ENCODE measurements at regions not wholly inside any gene's neighbourhood (a gene's known extent, or its start where the extent isn't known, plus 50 kb on each side); places are given as distances from the start of the nearest gene placed in this dataset.

DNA sequence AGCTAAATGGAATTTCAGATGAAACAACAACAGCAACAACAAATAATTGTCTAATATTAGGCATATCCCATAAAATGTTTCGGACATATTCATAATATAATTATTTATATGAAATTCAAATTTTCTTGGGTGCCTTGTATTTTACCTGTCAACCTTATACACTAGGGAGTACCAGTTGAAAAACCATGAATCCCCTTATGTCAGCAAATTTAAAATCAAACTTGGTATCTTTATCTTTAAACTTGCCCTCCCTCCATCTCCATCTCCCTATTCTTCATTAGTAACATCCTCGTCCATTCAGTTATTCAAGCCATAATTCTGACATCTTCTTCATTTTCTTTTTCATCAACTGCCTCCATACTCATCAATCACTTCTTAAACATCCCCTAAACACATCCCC, 974.5 kb upstream of the HS3ST1 start:
- Mint-ChIP-seq H3K27me3 (ENCODE audit: insufficient read depth) (peaks cover 1% of the 10 kb centered on the region), H3K4me3 (no peak overlapping the region), H3K4me1 (ENCODE audit: low read depth) (no peaks in the 10 kb centered on the region), H3K36me3 (ENCODE audit: low read depth) (no peaks in the 10 kb centered on the region), H3K9me3 (peaks cover 30% of the 10 kb centered on the region), H3K27ac (no peak overlapping the region)
- DNase-seq = no peak
- TF ChIP-seq, protein P1, sequence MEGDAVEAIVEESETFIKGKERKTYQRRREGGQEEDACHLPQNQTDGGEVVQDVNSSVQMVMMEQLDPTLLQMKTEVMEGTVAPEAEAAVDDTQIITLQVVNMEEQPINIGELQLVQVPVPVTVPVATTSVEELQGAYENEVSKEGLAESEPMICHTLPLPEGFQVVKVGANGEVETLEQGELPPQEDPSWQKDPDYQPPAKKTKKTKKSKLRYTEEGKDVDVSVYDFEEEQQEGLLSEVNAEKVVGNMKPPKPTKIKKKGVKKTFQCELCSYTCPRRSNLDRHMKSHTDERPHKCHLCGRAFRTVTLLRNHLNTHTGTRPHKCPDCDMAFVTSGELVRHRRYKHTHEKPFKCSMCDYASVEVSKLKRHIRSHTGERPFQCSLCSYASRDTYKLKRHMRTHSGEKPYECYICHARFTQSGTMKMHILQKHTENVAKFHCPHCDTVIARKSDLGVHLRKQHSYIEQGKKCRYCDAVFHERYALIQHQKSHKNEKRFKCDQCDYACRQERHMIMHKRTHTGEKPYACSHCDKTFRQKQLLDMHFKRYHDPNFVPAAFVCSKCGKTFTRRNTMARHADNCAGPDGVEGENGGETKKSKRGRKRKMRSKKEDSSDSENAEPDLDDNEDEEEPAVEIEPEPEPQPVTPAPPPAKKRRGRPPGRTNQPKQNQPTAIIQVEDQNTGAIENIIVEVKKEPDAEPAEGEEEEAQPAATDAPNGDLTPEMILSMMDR (IDR thresholded peaks at IDR 0.05) = no peak

DNA sequence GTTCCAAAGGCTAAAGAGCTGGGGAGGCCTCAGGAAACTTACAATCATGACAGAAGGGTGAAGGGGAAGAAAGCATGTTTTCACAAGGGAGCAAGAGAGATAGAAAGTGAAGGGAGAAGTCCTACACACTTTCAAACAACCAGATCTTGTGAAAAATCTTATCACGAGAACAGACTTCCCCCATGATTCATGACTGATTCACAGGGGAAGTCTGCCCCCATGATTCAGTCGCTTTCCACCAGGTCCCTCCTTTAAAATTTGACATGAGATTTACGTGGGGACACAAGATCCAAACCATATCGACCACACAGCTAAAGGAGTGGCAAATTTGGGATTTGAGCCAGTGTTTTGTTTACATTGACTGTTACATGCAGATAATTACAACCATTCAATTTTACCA, 971.1 kb upstream of the HS3ST1 start:
- H3K27me3 Mint-ChIP-seq (ENCODE audit: insufficient read depth) = no peaks in the 10 kb centered on the region; the same call in 1 of the 2 replicates
- TF ChIP-seq, protein P1 (IDR thresholded peaks at IDR 0.05) = no peak
- H3K27ac Mint-ChIP-seq = no peak overlapping the region
- H3K4me1 Mint-ChIP-seq (ENCODE audit: low read depth) = no peaks in the 10 kb centered on the region
- peaks cover 18% of the 10 kb centered on the region for H3K9me3 Mint-ChIP-seq
- no peak for DNase-seq
- no peaks in the 10 kb centered on the region for H3K36me3 Mint-ChIP-seq (ENCODE audit: low read depth)
- H3K4me3 Mint-ChIP-seq = no peak overlapping the region

DNA sequence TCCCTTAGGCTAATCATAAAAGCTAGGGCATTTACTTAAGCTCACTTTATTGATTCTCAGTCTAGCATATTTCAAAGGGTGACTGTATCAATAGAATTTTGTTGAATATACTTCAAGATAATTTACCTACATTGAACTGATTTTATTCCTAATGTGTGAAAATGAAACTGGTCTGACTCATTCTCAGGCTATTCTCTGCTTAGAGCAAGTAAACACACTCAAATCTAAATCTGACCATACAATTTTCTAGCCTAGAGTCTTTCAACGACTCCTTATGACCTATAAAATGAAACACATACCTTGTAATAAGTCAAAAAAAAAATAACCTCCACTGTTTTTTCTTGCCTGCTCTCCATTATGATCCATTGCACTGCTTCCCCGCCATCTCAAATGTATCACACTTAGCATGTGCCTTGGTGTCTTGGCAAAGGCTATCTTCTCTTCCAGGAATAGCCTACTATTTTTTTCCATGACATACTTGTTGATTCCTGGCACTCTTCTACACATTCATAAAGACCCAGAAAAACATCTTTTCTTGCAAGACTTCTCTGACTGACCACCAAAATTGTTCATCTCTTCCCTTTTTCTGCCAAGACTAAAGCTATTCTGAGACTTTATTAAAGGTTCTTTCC, 965.1 kb upstream of the HS3ST1 start:
- H3K4me1 Mint-ChIP-seq (ENCODE audit: low read depth) = no peaks in the 10 kb centered on the region
- no peak for DNase-seq
- no peaks in the 10 kb centered on the region for H3K36me3 Mint-ChIP-seq (ENCODE audit: low read depth)
- H3K4me3 Mint-ChIP-seq = no peak overlapping the region
- no peaks in the 10 kb centered on the region for H3K27me3 Mint-ChIP-seq (ENCODE audit: insufficient read depth)
- TF ChIP-seq, protein P1 (IDR thresholded peaks at IDR 0.05) = no peak
- no peak overlapping the region for H3K27ac Mint-ChIP-seq
- peaks cover 16% of the 10 kb centered on the region for H3K9me3 Mint-ChIP-seq

DNA sequence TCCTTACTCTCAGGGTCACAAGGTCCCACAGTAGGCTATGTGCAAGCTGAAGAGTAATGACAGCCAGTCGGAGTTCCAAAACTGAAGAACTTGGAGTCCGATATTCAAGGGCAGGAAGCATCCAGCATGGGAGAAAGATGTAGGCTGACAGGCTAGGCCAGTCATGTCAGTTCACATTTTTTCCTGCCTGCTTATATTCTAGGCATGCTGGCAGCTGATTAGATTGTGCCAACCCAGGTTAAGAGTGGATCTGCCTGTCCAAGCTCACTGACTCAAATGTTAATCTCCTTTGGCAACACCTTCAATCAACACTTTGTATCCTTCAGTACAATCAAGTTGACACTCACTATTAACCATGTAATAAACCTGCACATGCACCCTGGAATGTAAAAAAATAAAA, 960.9 kb upstream of the HS3ST1 start:
- TF ChIP-seq, protein P1 (IDR thresholded peaks at IDR 0.05) = no peak

DNA sequence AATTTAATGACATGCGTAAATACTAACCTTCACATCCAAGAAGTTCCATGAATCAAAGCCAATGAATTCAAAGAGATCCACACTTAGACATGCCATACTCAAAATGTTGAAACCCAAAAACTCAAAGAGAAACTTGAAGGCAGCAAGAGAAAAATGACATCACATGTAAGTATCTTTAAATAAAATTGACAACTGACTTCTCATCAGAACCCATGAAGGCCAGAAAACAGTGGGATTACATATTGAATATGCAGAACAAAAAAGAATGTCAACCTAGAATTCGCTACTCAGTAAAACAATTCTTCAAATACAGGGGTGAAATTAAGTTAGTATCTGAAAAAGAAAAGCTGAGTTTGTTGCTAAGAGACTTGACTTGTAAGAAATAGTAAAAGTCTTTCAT, 953.9 kb upstream of the HS3ST1 start:
- no peak for DNase-seq
- no peak overlapping the region for H3K4me3 Mint-ChIP-seq
- H3K27ac Mint-ChIP-seq = no peak overlapping the region
- H3K27me3 Mint-ChIP-seq (ENCODE audit: insufficient read depth) = no peaks in the 10 kb centered on the region
- no peaks in the 10 kb centered on the region for H3K4me1 Mint-ChIP-seq (ENCODE audit: low read depth)
- H3K36me3 Mint-ChIP-seq (ENCODE audit: low read depth) = no peaks in the 10 kb centered on the region
- H3K9me3 Mint-ChIP-seq = peaks cover 41% of the 10 kb centered on the region
- TF ChIP-seq, protein P1 (IDR thresholded peaks at IDR 0.05) = no peak

More for the DNA sequence above, 960.9 kb upstream of the HS3ST1 start:
- H3K27me3 Mint-ChIP-seq (ENCODE audit: insufficient read depth) = no peaks in the 10 kb centered on the region
- no peaks in the 10 kb centered on the region for H3K4me1 Mint-ChIP-seq (ENCODE audit: low read depth)
- no peaks in the 10 kb centered on the region for H3K36me3 Mint-ChIP-seq (ENCODE audit: low read depth)
- no peak overlapping the region for H3K4me3 Mint-ChIP-seq
- no peak overlapping the region for H3K27ac Mint-ChIP-seq
- peaks cover 22% of the 10 kb centered on the region for H3K9me3 Mint-ChIP-seq
- no peak for DNase-seq
